Activated effector memory CD4-positive, alpha-beta T cell treated with anti-CD3 and anti-CD28 coated beads, Interleukin-2, amount 50 U/mL, for 16 hours (primary cell): ENCODE measurements at regions not wholly inside any gene's neighbourhood (a gene's known extent, or its start where the extent isn't known, plus 50 kb on each side); places are given as distances from the start of the nearest gene placed in this dataset.
"Not testable (repeated sequence)": the region's sequence is repeated elsewhere in the genome, so short reads cannot be mapped to it uniquely, and the experiment has no call there.

ENCODE experiments used
- DNase-seq: peaks from one replicate; pipeline ENCODE4 v3.0.0-alpha.2; 2020

DNA sequence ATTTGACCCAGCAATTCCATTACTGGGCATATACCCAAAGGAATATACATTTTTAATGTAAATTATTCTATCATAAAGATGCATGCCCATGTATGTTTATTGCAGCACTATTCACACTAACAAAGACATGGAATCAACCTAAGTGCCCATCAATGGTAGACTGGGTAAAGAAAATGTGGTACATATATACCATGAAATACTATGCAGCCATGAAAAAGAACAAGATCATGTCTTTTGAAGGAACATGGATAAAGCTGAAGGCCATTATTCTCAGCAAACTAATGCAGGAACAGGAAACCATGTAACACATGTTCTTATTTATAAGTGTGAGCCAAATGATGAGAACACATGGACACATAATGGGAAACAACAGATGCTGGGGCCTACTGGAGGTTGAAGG, 603.0 kb upstream of the MARCKS start:
- DNase-seq, result not testable (repeated sequence)

DNA sequence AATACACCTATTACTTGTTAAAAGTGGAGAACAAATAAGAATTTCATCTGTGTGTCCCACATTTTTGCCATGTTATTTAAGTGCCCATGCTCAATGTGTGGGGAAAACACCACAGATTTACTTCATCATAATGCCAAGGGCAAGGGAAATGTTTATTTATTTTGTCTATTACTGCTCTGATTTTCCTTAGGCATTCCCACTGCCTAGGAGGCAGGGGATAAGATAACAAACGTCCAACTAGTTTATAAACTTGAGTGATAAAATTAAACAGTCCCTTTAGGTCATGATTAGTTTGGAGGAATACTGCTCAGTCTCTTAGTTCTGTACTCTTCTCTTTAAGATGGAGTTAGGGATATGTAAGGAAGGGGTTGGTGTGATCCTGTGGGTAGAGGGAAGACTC, 598.4 kb upstream of the MARCKS start:
- no peak for DNase-seq

GRCh38 chr6:113271437-113271836, 585.7 kb upstream of the MARCKS start:
- no peak for DNase-seq

GRCh38 chr6:113276601-113277000, 580.5 kb upstream of the MARCKS start:
- no peak for DNase-seq

DNA sequence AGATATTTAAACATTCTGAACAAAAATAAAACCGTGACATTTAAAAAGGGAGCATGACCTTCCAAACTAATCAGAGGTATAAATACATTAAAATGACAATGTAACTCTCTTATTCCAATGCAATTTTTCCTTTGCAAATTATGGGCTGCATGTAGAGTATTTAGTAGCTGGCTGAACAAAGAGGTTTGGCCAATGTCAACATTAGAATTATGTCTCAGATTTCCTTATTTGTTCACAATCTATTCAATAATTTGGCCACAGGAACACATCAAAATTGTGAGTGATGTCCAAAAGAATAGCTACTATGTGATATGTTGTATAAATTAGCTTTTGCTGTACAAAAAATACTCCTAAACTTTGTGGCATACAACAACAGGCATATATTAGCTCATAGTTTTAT, 580.0 kb upstream of the MARCKS start:
- no peak for DNase-seq

DNA sequence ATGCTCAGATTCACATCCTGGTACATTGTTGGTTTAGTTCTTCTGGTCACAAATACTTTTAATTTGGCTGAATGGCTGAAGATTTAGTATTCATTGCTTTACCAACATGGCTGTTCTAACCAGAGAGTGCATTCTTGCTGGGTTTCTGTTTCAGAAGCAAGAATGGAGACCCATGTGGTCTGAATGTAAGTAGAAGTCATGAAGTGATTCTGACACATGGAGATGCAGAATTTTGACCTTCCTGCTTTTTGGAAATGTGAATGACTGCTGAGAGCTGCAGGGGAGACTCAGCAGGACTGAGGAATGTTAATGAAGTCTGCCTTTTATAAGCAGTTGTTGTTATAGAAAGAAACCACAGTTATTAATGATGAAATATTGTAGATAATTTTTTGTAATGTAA, 576.1 kb upstream of the MARCKS start:
- DNase-seq, result no peak

DNA sequence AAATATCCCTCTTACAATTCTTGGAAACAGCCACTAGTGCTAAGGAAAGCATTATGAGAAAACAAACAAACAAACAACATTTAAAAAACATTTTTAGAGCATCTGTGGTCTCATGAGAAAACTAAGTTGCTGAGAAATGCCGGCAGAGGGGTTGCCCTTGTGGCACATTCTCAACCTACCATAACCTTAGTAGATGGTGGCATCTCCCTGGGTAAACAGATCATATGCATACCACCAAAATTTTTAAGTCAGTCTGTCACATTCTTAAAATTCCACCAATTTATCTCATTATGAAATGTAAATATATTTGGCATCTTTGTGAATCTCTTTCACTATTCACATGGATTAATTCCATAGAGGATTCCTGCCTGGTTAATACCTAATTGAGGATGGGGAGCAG, 575.7 kb upstream of the MARCKS start:
- DNase-seq, result no peak

- no peak for DNase-seq
These were observed 569.7 kb upstream of the MARCKS start for GRCh38 chr6:113287396-113287795.

DNA sequence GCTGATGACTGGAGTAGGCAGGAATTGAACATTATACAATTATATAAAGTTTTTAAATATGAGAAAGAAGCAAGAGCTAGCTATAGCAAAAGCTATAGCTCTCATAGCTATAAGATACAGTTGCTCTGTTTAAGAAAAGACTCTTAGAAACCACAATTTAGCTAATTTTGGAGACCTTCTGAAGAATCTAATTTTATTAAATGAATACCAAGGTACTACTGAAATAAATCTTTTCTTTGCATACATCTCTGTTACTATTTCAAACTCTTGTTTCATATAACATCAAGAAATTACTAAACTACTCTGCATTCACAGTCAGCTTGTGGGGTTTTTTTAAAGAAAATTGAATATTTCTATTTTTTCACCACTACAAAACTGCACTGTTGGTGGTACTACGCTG, 568.7 kb upstream of the MARCKS start:
- DNase-seq, result no peak

DNA sequence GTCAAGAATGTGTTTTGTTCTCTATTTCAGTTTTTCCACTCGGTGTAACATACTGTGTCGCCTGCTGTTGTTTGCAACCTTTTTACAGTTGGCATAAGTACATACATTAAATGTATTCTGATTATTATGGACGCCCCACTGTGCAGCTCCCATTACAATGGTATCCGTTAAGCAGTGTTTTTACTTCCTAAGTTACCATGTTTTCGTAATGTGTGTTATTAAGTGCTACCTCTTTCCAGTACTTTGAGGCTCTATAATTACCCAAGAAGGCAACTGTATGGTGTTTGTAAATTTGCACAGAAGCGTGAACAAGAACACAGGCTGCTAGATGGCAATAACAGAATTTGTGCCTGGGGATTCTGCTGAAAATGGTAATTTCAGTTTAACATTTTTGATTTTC, 568.0 kb upstream of the MARCKS start:
- DNase-seq, result no peak

GRCh38 chr6:113290684-113291083, 566.5 kb upstream of the MARCKS start:
- DNase-seq, result no peak

- no peak for DNase-seq
These were observed 565.2 kb upstream of the MARCKS start for GRCh38 chr6:113291751-113292445.

GRCh38 chr6:113292646-113293422, 564.3 kb upstream of the MARCKS start:
- DNase-seq, result no peak

- no peak for DNase-seq
These were observed 563.8 kb upstream of the MARCKS start for GRCh38 chr6:113293423-113293740.

DNA sequence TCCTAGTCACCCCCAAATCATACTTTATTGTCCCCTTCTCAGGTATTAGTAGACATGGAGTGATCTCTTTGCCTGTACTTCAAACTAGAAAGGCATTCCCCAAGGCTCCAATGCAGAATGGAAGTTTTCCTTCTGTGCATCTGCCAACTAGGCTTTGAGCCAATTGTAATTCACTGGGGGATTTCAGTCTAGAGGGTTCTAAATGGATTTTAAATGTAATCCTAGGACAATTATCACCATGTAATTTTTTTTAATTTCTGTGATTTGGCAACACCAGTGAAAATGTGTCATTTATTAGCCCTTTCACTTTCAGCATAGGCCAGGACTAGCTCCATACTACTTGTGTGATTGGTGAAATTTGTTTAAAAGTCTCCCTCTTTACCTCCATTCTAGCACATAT, 557.6 kb upstream of the MARCKS start:
- no peak for DNase-seq

GRCh38 chr6:113301651-113302050, 555.5 kb upstream of the MARCKS start:
- no peak for DNase-seq

- no peak for DNase-seq
These were observed 553.0 kb upstream of the MARCKS start for GRCh38 chr6:113304116-113304515.

DNA sequence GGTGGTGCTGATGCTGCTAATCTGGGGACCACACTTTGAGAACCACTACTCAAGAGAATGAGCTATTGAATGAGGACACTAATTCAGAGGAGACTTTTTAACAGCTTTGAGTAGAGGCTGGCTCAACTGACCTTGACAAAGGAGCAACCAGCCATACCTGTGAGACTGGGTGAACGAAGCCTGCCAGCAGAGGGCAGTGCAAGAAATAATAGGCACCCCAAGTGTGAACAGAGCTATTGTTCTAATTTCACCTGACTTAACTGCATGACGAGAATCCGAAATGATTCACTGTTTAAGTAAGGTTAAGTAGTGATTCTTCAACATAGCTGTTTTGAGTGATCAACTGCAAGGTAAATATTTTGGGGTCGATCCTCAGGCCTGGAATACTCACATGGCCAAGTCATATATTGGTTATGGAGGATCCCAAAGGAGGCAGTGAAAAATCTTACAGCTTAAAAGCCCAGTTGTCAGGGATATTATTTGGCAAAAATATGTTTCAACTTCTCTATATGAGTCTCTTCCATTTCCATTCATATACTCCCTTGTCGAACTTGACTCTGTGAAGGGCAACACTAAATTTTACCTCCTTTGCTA, 550.5 kb upstream of the MARCKS start:
- peak; percentile 65 for DNase-seq

- DNase-seq, result no peak
These were observed 548.9 kb upstream of the MARCKS start for GRCh38 chr6:113308266-113308665.

- no peak for DNase-seq
These were observed 543.3 kb upstream of the MARCKS start for GRCh38 chr6:113313841-113314240.

- DNase-seq, result no peak
These were observed 542.0 kb upstream of the MARCKS start for GRCh38 chr6:113315165-113315564.

- no peak for DNase-seq
These were observed 541.3 kb upstream of the MARCKS start for GRCh38 chr6:113315879-113316278.

- no peak for DNase-seq
These were observed 539.7 kb upstream of the MARCKS start for GRCh38 chr6:113317442-113317841.

GRCh38 chr6:113317891-113318574, 539.1 kb upstream of the MARCKS start:
- DNase-seq, result no peak
